Erythroblast (primary cell): ENCODE measurements at regions not wholly inside any gene's neighbourhood (a gene's known extent, or its start where the extent isn't known, plus 50 kb on each side); places are given as distances from the start of the nearest gene placed in this dataset.

Experiments
- GATA1 ChIP-seq: IDR thresholded peaks from 2 replicates; pipeline ENCODE4 v1.6.1; 2011; ENCODE audit warnings: low read depth, mild to moderate bottlenecking, control low read depth, low read length, moderate library complexity
- POLR2A ChIP-seq: IDR thresholded peaks from 2 replicates; pipeline ENCODE4 v1.6.1; 2011; ENCODE audit warnings: mild to moderate bottlenecking, low read length

GRCh38 chr16:75861311-75862097, 135.2 kb upstream of the CPHXL start:
- TF ChIP-seq POLR2A (no peak), GATA1 (no peak)
